ENCODE measurements at regions not wholly inside any gene's neighbourhood (a gene's known extent, or its start where the extent isn't known, plus 50 kb on each side); places are given as distances from the start of the nearest gene placed in this dataset.

DNA sequence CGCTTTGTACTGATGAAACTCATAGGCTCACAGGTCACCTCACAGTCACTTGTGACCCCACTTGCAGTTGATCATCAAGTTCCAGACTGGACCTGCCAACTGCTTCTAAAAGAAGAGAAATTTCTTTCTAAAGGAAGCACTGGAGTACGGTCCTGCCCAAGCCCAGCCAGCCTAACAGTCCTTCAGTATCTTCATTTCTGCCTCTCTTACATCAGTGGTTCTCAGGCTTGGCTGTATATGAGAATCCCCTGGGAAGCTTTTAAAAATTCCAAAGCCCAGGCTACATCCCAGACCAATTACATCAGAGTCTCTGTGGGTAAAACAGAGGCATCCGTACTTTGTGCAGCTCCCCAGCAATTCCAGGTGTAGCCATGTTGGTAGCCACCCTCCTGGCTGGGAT lies 282.1 kb downstream of the NFIB start:
- Histone ChIP-seq H3K4me1 (ENCODE audit: control insufficient read depth, insufficient read depth, low read length) (peaks cover 7% of the 10 kb centered on the region), H3K9me3 (ENCODE audit: control insufficient read depth, insufficient read depth, low read length) (no peaks in the 10 kb centered on the region), H3K27ac (ENCODE audit: low read depth, low read length) (peak overlapping the region; percentile 84), H3K36me3 (ENCODE audit: control insufficient read depth, insufficient read depth, low read length) (no peaks in the 10 kb centered on the region), H3K27me3 (ENCODE audit: control insufficient read depth, insufficient read depth, low read length) (no peaks in the 10 kb centered on the region), H3K4me3 (ENCODE audit: low read depth, low read length) (no peak overlapping the region)
- WGBS (ENCODE audit: insufficient coverage) = 49% methylated on average over 2 of the region's 3 CpGs
- peak in 2 of 6 donors; percentile 1 to 10 for DNase-seq (ENCODE audit: low read depth in 4 of 6, low spot score in 6 of 6)

DNA sequence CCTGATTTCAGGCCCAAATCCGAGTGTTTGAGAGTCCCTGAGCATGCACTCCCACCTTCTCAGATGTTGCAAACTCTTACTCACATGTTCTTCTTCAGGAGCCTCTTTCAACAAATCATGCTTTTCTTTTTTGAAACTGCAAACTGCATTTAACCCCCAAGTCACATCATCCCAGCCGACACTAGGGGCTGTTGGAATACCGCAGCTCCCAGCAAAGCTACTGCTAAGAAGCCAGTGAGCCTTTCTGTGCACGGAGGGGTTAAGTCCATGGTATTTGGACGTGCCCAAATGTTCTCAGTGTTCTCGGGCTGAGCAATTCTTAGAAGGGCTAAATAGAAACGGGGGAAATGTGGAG lies 282.9 kb downstream of the NFIB start:
- peak in 5 of 6 donors; percentile 26 to 76 (median 41) for DNase-seq (ENCODE audit: low read depth in 4 of 6, low spot score in 6 of 6)
- Histone ChIP-seq H3K36me3 (ENCODE audit: control insufficient read depth, insufficient read depth, low read length) (no peaks in the 10 kb centered on the region), H3K27ac (ENCODE audit: low read depth, low read length) (peak overlapping the region; percentile 84), H3K4me1 (ENCODE audit: control insufficient read depth, insufficient read depth, low read length) (peaks cover 7% of the 10 kb centered on the region), H3K4me3 (ENCODE audit: low read depth, low read length) (peak overlapping the region; percentile 0), H3K9me3 (ENCODE audit: control insufficient read depth, insufficient read depth, low read length) (no peaks in the 10 kb centered on the region), H3K27me3 (ENCODE audit: control insufficient read depth, insufficient read depth, low read length) (no peaks in the 10 kb centered on the region)
- WGBS (ENCODE audit: insufficient coverage) = 12% methylated on average over 7 of the region's 7 CpGs

DNA sequence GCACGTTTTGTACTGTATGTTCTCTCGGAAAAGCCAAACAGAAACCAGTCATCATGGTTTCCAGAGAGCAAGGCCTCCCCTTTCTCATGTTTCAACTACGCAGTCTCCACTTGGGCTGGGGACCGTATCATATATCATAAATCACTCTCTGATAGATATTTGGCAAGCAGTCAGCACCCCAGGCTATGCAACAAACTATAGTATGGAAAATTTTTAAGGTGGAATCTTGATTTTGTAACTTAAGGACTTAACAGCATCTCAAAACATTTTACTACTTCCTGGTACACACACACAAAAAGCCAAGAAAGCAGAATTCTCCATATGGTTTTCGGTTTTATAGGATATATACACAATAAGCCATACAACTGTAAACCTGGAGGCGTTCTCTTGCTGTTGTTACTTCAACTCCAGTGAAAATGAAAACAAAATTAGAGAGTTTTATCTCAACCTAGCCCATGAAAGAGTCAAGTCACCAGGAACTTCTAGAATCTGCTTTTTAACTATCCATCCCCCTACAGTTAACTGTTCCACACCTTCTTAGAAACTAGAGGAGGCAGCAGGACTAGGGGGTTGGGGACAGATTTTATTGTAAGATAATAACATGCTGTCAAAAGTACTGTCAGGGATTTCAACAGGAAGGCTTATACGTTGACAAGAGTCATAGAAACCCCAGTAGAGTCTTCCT lies 283.4 kb downstream of the NFIB start:
- Histone ChIP-seq H3K4me3 (ENCODE audit: low read depth, low read length) (peak overlapping the region; percentile 27), H3K27ac (ENCODE audit: low read depth, low read length) (peak overlapping the region; percentile 84), H3K36me3 (ENCODE audit: control insufficient read depth, insufficient read depth, low read length) (no peaks in the 10 kb centered on the region), H3K9me3 (ENCODE audit: control insufficient read depth, insufficient read depth, low read length) (no peaks in the 10 kb centered on the region), H3K4me1 (ENCODE audit: control insufficient read depth, insufficient read depth, low read length) (peaks cover 7% of the 10 kb centered on the region), H3K27me3 (ENCODE audit: control insufficient read depth, insufficient read depth, low read length) (no peaks in the 10 kb centered on the region)
- DNase-seq (ENCODE audit: low read depth in 4 of 6, low spot score in 6 of 6) = peak in 5 of 6 donors; percentile 12 to 74 (median 36)
- WGBS (ENCODE audit: insufficient coverage) = 46% methylated on average over 1 of the region's 7 CpGs

DNA sequence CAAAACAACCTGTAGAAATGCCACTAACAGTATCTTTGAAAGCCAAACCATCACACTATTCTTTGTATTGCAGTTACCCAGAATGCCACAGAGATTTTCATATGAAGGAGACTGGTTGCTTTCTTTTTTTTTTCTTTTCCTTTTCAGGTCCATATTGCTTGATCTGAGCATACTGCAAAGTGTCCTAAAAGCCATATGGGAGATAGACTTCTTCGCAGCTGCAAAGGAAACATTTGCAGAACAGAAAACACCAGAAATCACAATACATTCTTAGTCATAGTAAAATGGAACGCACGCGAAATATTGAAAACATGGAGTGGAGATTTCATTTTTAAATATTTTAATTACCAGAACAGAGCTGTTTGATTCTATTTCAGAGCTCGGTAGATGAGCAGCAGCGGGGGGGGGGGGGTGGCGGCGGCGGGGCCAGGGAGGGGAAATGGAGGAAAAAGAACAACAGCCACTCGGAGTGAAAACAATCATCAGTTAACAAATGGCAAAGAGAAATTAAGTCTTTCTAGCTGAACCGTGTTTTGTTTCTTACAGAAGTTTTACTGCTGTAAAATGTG lies 284.1 kb downstream of the NFIB start:
- no peaks in the 10 kb centered on the region for H3K36me3 ChIP-seq (ENCODE audit: control insufficient read depth, insufficient read depth, low read length)
- DNase-seq (ENCODE audit: low read depth in 4 of 6, low spot score in 6 of 6) = peak in 2 of 6 donors; percentile 10 to 21
- peaks cover 7% of the 10 kb centered on the region for H3K4me1 ChIP-seq (ENCODE audit: control insufficient read depth, insufficient read depth, low read length)
- peak overlapping the region; percentile 84 for H3K27ac ChIP-seq (ENCODE audit: low read depth, low read length)
- H3K9me3 ChIP-seq (ENCODE audit: control insufficient read depth, insufficient read depth, low read length) = no peaks in the 10 kb centered on the region
- H3K4me3 ChIP-seq (ENCODE audit: low read depth, low read length) = peak overlapping the region; percentile 27
- no CpG with 5 or more reads among the region's 11 CpGs for WGBS (ENCODE audit: insufficient coverage)
- no peaks in the 10 kb centered on the region for H3K27me3 ChIP-seq (ENCODE audit: control insufficient read depth, insufficient read depth, low read length)

DNA sequence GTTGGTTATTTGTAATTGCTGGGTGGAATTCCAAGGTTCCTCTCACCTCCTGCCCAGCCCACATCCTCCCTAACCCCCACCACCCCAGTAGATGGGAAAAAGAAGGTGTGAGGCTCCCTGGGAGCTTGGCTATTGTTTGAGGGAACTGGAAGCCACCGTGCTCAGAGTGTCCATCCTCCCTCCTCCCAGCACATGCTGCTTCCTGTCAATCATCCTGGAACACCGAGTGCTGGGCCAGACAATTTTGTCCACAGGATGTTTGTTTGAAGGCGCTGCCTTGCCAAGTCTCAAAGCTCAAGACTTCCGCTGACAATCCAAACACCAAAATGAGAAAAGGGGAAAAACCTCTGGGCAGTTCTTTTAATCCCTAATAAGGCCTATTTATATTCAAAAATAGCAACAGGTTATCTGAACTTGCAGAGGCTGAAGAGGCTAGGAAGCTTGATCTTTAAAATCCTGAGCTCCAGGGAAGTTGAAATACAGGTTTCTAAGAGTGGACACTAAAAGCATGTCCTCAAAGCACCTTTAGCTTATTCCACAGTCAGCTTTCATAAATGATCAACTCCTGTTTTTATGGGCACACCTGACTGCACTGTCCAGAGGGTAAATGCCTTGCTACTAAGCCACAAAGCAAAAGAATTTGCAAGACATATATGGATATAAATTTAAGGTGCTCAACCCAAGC lies 286.7 kb downstream of the NFIB start:
- peaks cover 7% of the 10 kb centered on the region for H3K4me1 ChIP-seq (ENCODE audit: control insufficient read depth, insufficient read depth, low read length)
- WGBS (ENCODE audit: insufficient coverage) = 54% methylated on average over 3 of the region's 4 CpGs

DNA sequence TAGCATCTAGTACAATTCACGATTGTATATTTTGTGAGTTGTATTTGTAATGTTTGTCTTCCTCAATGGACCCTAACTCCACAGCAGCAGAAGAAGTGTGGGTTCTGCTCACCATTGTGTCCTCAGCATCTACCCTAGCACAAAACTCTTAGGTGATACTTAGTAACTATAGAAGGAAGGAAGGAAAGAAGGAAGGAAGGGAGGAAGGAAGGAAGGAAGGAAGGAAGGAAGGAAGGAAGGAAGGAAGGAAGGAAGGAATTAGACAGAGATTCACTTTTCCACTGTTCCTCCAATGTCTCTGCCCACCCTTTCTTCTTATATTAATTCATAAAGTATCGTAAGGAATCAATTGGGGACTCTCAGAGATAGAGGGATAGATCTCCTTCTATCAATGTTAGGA lies 288.2 kb downstream of the NFIB start:
- Histone ChIP-seq H3K9me3 (ENCODE audit: control insufficient read depth, insufficient read depth, low read length) (no peaks in the 10 kb centered on the region), H3K4me3 (ENCODE audit: low read depth, low read length) (no peak overlapping the region), H3K27ac (ENCODE audit: low read depth, low read length) (no peak overlapping the region), H3K36me3 (ENCODE audit: control insufficient read depth, insufficient read depth, low read length) (no peaks in the 10 kb centered on the region), H3K4me1 (ENCODE audit: control insufficient read depth, insufficient read depth, low read length) (no peaks in the 10 kb centered on the region), H3K27me3 (ENCODE audit: control insufficient read depth, insufficient read depth, low read length) (no peaks in the 10 kb centered on the region)
- no CpG with 5 or more reads among the region's 2 CpGs for WGBS (ENCODE audit: insufficient coverage)
- DNase-seq (ENCODE audit: low read depth in 4 of 6, low spot score in 6 of 6) = no peak

More for the DNA sequence above, 286.7 kb downstream of the NFIB start:
- H3K4me3 ChIP-seq (ENCODE audit: low read depth, low read length) = no peak overlapping the region
- no peak overlapping the region for H3K27ac ChIP-seq (ENCODE audit: low read depth, low read length)
- H3K27me3 ChIP-seq (ENCODE audit: control insufficient read depth, insufficient read depth, low read length) = no peaks in the 10 kb centered on the region
- DNase-seq (ENCODE audit: low read depth in 4 of 6, low spot score in 6 of 6) = peak in 1 of 6 donors; percentile 23
- no peaks in the 10 kb centered on the region for H3K36me3 ChIP-seq (ENCODE audit: control insufficient read depth, insufficient read depth, low read length)
- no peaks in the 10 kb centered on the region for H3K9me3 ChIP-seq (ENCODE audit: control insufficient read depth, insufficient read depth, low read length)

DNA sequence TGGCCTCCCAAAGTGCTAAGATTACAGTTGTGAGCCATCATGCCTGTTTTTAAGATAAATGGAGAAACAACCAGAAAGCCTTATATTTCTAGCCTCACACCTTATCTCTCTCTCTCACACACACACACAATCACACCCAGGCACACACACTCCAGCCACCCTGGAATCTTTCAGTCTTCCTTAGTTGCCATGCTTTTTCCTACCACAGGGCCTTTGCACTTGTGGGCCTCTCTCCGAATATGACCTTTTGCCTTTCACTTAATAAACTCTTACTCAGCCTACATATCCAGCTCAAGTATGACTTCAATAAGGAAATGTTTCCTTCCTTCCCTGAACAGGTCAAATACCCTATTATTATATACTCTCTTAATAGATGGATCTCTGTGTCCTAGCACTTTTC lies 290.7 kb downstream of the NFIB start:
- Histone ChIP-seq H3K9me3 (ENCODE audit: control insufficient read depth, insufficient read depth, low read length) (no peaks in the 10 kb centered on the region), H3K36me3 (ENCODE audit: control insufficient read depth, insufficient read depth, low read length) (no peaks in the 10 kb centered on the region), H3K4me3 (ENCODE audit: low read depth, low read length) (no peak overlapping the region), H3K27ac (ENCODE audit: low read depth, low read length) (no peak overlapping the region), H3K27me3 (ENCODE audit: control insufficient read depth, insufficient read depth, low read length) (no peaks in the 10 kb centered on the region), H3K4me1 (ENCODE audit: control insufficient read depth, insufficient read depth, low read length) (no peaks in the 10 kb centered on the region)
- WGBS (ENCODE audit: insufficient coverage) = 100% methylated on average over 1 of the region's 1 CpG
- no peak for DNase-seq (ENCODE audit: low read depth in 4 of 6, low spot score in 6 of 6)

DNA sequence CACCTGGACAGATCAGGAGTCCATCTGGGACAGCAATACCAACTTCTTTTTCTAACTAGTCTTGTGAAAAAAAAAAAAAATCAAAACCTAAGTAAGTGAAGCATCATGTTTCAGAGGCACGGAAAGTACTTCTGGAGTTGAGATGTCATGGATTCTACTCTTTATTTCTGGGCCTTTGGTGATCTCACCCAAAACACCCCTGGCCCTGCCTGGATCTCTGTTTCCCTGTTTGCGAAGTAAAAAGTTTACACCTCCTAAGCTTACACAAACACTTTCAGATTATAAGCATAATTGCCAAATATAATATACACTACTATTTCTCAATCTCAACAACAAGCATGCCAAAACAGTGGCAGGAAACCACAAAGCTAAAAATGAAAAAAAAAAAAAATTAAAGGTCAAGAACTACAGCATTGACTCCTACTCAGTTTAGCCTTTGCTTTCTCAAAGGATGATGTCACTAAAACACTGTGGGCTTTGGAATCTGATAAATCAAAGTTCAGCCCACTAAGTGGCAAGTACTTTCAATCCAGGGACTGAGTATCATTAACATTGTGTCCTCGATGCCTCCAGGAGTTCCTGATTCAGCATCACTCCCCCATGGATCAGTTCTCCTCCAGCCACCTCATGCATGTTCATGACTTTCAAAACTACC lies 291.9 kb downstream of the NFIB start:
- DNase-seq (ENCODE audit: low read depth in 4 of 6, low spot score in 6 of 6) = no peak
- H3K36me3 ChIP-seq (ENCODE audit: control insufficient read depth, insufficient read depth, low read length) = no peaks in the 10 kb centered on the region
- H3K27me3 ChIP-seq (ENCODE audit: control insufficient read depth, insufficient read depth, low read length) = no peaks in the 10 kb centered on the region
- H3K27ac ChIP-seq (ENCODE audit: low read depth, low read length) = no peak overlapping the region
- no peaks in the 10 kb centered on the region for H3K9me3 ChIP-seq (ENCODE audit: control insufficient read depth, insufficient read depth, low read length)
- WGBS (ENCODE audit: insufficient coverage) = 58% methylated on average over 2 of the region's 3 CpGs
- no peaks in the 10 kb centered on the region for H3K4me1 ChIP-seq (ENCODE audit: control insufficient read depth, insufficient read depth, low read length)
- H3K4me3 ChIP-seq (ENCODE audit: low read depth, low read length) = no peak overlapping the region

DNA sequence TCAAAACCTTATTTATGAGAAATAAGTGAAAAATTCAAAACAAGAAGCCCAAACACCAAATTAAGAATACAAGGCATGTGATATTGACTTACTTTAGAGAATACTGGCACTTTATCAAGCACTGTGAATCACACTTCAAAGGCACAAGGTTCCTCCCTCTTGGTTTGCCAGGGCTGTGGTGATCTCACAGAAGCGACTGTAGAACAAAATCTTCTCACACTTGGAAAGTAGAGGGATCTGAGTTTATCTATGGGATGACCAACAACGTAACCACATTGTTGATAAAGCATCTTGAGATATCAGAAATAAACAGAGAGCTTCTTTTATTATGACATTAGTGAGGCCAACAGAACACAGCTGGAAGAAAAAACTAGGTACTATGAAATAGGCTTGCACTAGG lies 295.9 kb downstream of the NFIB start:
- no peak for DNase-seq (ENCODE audit: low read depth in 4 of 6, low spot score in 6 of 6)
- Histone ChIP-seq H3K4me1 (ENCODE audit: control insufficient read depth, insufficient read depth, low read length) (no peaks in the 10 kb centered on the region), H3K27ac (ENCODE audit: low read depth, low read length) (no peak overlapping the region), H3K36me3 (ENCODE audit: control insufficient read depth, insufficient read depth, low read length) (no peaks in the 10 kb centered on the region), H3K4me3 (ENCODE audit: low read depth, low read length) (no peak overlapping the region), H3K27me3 (ENCODE audit: control insufficient read depth, insufficient read depth, low read length) (no peaks in the 10 kb centered on the region), H3K9me3 (ENCODE audit: control insufficient read depth, insufficient read depth, low read length) (no peaks in the 10 kb centered on the region)
- no CpG with 5 or more reads among the region's 2 CpGs for WGBS (ENCODE audit: insufficient coverage)

All from spinal cord (tissue), 9 donors.